ENCODE measurements at regions not wholly inside any gene's neighbourhood (a gene's known extent, or its start where the extent isn't known, plus 50 kb on each side); places are given as distances from the start of the nearest gene placed in this dataset.

DNA sequence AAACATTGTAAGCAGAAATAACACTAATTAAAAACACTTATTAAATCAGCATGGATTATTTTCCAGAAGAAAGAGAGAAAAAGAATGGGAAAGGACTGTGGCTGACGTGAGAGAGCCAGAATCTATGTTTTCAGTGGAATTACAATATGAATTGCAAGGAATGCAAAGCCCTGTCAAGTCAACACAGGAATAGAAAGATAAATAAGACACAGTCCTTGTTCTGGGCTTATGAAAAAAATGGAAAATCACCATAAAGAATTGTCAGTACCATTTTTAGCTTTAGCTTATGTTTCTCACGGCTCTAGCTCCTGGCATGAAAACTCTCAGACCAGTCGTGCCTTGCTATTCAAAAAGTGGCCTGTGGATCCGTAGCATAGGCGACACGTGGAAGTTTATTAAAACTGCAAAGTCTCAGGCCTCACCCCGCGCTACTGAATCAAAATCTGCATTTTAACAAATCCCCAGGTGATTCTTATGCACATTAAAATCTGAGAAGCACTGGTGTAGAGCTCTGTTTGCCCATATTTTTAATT is 549.1 kb downstream of the RPS29 start:
- TF ChIP-seq, protein P1, sequence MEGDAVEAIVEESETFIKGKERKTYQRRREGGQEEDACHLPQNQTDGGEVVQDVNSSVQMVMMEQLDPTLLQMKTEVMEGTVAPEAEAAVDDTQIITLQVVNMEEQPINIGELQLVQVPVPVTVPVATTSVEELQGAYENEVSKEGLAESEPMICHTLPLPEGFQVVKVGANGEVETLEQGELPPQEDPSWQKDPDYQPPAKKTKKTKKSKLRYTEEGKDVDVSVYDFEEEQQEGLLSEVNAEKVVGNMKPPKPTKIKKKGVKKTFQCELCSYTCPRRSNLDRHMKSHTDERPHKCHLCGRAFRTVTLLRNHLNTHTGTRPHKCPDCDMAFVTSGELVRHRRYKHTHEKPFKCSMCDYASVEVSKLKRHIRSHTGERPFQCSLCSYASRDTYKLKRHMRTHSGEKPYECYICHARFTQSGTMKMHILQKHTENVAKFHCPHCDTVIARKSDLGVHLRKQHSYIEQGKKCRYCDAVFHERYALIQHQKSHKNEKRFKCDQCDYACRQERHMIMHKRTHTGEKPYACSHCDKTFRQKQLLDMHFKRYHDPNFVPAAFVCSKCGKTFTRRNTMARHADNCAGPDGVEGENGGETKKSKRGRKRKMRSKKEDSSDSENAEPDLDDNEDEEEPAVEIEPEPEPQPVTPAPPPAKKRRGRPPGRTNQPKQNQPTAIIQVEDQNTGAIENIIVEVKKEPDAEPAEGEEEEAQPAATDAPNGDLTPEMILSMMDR (IDR thresholded peaks at IDR 0.05), result no peak
- no peak for TF ChIP-seq EP300 (IDR thresholded peaks at IDR 0.05; ENCODE audit: low read depth)
